Epithelial cell of esophagus (primary cell): ENCODE measurements at regions not wholly inside any gene's neighbourhood (a gene's known extent, or its start where the extent isn't known, plus 50 kb on each side); places are given as distances from the start of the nearest gene placed in this dataset.

Source experiments
- DNase-seq: peaks from one replicate; pipeline ENCODE4 v3.0.0; 2010; ENCODE audit warnings: low read depth
- H3K4me3 ChIP-seq: 2 replicates; pipeline ENCODE4 v1.5.1; 2011; ENCODE audit warnings: mild to moderate bottlenecking, low read length, control low read depth
- TF ChIP-seq, protein P1 (sequence below): IDR thresholded peaks from 2 replicates; pipeline ENCODE4 v1.5.1; 2011; ENCODE audit warnings: low read depth, mild to moderate bottlenecking, low read length, control low read depth, inconsistent platforms; ENCODE audit not compliant: insufficient read depth; ENCODE audit errors: missing control alignments

GRCh38 chr2:150125708-150126107 is 361.8 kb downstream of the RND3 start:
- peak; percentile 55 for DNase-seq
- TF ChIP-seq, protein P1, sequence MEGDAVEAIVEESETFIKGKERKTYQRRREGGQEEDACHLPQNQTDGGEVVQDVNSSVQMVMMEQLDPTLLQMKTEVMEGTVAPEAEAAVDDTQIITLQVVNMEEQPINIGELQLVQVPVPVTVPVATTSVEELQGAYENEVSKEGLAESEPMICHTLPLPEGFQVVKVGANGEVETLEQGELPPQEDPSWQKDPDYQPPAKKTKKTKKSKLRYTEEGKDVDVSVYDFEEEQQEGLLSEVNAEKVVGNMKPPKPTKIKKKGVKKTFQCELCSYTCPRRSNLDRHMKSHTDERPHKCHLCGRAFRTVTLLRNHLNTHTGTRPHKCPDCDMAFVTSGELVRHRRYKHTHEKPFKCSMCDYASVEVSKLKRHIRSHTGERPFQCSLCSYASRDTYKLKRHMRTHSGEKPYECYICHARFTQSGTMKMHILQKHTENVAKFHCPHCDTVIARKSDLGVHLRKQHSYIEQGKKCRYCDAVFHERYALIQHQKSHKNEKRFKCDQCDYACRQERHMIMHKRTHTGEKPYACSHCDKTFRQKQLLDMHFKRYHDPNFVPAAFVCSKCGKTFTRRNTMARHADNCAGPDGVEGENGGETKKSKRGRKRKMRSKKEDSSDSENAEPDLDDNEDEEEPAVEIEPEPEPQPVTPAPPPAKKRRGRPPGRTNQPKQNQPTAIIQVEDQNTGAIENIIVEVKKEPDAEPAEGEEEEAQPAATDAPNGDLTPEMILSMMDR = no peak
- no peak overlapping the region for H3K4me3 ChIP-seq

DNA sequence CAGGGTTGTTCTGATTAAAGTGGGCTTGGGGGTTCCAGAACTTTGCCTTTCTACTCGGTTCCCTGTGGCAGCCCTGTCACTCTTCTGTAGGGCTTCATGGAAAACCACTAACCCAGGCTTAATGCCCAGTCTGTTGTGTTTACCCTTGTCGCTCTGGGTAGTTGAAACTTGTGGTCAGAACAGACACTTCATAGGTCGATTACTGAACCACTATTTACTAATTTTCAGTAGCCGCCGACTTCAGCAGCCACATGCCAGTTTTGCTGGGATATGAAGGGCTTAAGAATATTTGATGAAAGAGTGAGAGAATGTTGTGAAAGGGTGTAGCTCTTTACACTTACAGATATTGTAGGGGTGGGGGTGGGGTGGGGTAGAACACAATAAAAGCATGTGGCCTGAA is 362.3 kb downstream of the RND3 start:
- DNase-seq = no peak
- TF ChIP-seq, protein P1 = no peak
- no peak overlapping the region for H3K4me3 ChIP-seq

GRCh38 chr2:150124739-150125138 is 362.7 kb downstream of the RND3 start:
- no peak for DNase-seq
- TF ChIP-seq, protein P1 = no peak
- no peak overlapping the region for H3K4me3 ChIP-seq

DNA sequence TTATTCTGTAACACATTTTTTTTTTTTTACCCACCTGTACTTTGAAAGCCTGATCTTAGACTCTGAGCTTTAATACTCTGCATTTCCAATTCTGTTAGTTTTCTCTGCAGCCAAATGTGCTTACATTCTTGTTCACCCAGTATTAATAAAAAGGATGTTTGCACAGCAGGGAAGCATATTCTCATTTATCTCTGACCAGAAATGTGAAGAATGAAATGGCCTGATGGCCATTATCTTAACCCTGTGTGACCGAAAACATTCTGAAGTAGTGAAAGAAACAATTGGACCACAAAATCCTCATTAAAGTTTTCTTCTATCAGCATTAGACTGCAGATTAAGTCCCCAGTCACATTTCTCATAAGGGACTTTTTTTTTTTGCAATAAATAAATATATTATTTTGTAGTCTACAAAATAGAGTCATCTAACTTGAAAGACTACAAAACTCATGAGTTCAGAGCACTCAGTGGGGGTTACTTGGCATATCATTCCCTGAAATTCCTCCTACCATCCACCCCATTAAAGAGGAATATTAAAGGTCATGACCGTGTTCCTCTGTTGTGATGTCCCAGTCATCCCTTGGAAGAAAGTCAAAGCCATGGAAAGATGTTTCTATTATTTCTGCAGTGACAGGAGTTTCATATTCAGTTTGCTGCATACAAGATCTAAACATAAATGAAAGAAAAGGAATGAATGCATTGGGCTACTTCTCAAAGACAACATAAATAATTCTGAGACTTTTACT is 364.4 kb downstream of the RND3 start:
- no peak for DNase-seq
- H3K4me3 ChIP-seq = no peak overlapping the region
- TF ChIP-seq, protein P1 = no peak

DNA sequence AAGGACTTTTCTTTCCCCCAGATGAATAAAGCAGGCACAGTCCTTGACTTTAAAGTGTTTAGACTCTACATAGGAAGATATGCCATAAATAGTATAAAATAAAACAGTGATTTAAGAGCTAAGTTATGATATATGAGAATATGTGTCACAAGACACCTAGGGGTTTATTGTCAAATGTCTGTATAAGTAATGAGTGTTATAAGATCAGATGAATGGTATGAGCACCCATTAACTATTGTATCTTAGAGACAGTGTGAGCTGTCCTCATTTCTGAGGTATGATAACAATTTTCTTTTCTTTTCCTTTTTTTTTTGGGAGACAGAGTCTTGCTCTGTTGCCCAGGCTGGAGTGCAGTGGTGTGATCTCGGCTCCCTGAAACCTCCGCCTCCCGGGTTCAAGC is 365.3 kb downstream of the RND3 start:
- DNase-seq = no peak
- H3K4me3 ChIP-seq = no peak overlapping the region
- TF ChIP-seq, protein P1 = no peak

- TF ChIP-seq, protein P1 = no peak
- no peak overlapping the region for H3K4me3 ChIP-seq
- DNase-seq = no peak
Observed at GRCh38 chr2:150120326-150120955, 367.0 kb downstream of the RND3 start.
